Limb (tissue), 2 donors: ENCODE measurements at regions not wholly inside any gene's neighbourhood (a gene's known extent, or its start where the extent isn't known, plus 50 kb on each side); places are given as distances from the start of the nearest gene placed in this dataset.
"Not testable (repeated sequence)": the region's sequence is repeated elsewhere in the genome, so short reads cannot be mapped to it uniquely, and the experiment has no call there.

ENCODE experiments used
- DNase-seq, 2 donors: peaks; one replicate each; pipeline ENCODE4 v3.0.0-alpha.2; 2016; ENCODE audit errors: extremely low spot score in 2 of 2

DNA sequence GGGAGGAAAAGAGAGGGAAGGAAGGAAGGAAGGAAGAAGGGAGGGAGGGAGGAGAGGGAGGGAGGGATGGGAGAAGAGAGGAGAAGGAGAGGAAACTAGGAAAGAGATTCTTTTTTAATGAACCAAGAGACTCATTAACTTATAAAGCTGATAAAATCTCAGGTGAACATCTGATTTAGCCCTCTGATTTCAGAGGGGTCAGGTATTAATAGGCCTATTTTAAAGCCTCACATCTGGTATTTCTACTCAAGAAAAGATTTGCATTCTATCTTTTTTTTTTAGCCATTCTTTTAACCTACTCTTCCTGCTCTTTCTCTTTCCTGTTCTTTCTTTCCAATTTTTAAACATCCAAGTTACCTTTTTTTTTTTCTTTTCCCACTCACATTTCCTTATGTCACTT, 103.3 kb upstream of the CPEB2 start:
- DNase-seq = no peak

DNA sequence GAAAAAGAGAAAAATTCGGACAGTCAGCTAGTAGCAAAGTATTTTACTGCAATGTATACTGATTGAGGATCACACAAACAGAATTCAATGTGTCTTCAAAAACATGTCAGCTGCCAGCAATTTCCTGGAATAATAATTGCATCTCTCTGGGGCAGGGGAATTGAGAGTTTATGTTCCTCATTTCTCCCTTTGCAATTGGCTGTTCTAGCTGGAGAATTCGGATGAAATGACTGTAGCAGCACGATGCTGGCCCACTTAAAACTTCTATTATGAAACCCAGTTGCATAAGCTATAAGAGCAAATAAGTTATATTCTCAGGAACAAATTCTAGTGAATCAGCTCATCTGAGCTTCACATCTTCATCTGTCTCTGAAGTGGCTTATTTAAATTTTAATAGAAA, 99.9 kb upstream of the CPEB2 start:
- no peak for DNase-seq

DNA sequence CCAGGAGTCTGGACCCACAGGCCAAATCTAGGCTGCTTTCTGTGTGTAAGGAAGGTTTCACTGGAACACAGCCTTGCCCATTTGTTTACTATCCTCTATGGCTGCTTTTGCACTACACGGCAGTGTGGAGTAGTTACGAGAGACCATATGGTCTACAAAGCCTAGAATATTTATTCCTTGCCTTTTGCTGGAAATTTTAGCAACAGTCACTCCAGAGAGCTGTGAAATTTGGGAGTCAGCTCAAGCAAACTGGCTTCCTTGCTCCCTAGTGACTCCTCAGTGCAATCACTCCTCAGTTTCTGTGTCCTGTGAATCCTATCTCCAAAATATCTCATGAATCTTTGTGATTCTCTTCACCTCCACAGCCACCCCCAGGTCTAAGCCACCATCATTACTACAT, 99.0 kb upstream of the CPEB2 start:
- no peak for DNase-seq

DNA sequence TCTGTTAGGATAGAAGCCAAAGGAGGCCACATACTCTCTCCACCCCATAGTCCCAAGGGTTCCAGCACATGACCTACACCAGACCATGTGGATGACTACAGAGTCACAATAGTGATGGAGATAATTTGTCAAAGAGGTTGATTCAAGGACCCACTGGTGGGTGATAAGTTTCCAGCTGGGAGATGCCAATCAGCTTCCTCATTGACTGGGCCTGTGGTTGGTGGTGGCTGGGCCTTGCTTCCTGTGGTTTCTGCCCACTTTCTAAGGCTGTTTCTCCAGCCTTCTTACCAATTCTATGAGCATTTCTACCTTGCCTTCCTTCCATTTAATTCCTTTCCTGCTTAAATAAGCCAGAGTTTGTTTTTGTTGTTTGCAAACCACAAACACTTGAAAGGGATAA, 95.5 kb upstream of the CPEB2 start:
- DNase-seq = no peak

DNA sequence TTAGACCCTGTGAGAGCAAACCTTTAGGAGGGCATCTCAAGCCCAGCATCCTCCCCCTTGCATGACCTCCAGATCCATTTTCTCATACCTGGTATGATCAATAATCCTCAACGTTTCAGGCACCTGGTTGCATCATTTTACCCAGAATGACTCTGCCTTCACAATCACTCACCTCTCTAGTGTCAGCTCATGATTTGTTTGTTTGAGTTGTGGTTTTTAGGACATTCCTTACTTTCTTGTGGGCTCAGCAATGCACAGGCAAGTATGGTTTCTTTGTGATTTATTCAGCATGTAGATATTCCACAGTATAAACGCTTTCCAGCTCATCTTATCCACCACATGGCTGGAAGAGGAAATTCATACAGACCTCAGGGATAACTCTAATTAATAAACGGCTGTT, 93.6 kb upstream of the CPEB2 start:
- no peak for DNase-seq

DNA sequence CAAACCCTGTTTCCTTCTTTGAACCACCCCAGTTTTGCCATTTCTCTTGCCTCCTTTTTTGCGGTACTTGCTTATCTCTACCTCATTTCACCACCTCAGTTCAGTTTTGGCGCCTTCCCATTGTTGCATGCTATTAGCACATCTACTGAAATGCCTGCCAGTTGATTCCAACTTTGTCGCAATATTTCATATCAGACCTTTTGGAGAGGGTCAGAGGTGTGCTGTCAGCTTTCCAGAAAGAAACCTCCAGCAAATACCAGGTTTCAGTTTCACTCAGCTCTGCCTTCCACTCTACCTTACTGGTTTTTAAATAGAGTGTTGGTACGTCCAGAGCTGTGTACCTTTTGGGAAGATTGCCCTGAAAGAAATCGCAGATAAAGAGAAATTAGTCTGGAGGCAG, 91.9 kb upstream of the CPEB2 start:
- DNase-seq = no peak

DNA sequence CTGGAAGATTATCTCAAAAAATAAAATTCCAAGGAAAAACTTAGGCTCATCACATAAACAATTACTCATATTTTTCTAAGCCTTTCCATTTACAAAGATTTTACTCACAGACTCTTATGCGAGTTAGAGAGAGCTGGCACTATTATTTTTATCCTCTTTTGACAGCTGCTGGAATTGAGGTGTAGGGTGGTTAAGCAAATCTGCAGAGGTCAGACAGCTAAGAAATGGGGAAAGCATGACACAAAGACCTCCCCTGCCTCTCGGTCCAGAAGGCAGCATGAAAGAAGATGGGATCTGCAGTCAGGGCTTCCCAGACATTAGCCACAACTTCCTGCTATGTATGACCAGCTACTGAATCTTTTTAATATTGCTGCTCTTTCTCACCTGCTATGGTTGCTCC, 89.9 kb upstream of the CPEB2 start:
- no peak for DNase-seq

DNA sequence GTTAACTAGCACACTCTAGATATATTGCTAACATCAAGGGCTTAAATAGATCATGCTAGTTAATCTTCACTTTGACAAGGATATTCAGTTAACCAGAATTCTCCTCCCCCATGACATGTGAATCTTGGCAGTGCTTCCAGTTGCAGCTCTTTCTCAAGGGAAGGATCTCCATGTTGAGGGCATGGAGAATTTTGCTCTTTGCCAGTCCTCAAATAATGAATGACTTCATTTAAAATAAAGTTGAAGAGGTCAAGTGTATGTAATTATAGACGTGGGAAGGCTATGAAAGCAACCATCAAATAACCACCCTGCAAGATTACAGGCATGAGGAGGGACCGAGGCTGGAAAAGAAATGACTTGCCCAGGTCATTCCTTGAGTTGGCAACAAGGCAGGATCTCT, 87.3 kb upstream of the CPEB2 start:
- no peak for DNase-seq

DNA sequence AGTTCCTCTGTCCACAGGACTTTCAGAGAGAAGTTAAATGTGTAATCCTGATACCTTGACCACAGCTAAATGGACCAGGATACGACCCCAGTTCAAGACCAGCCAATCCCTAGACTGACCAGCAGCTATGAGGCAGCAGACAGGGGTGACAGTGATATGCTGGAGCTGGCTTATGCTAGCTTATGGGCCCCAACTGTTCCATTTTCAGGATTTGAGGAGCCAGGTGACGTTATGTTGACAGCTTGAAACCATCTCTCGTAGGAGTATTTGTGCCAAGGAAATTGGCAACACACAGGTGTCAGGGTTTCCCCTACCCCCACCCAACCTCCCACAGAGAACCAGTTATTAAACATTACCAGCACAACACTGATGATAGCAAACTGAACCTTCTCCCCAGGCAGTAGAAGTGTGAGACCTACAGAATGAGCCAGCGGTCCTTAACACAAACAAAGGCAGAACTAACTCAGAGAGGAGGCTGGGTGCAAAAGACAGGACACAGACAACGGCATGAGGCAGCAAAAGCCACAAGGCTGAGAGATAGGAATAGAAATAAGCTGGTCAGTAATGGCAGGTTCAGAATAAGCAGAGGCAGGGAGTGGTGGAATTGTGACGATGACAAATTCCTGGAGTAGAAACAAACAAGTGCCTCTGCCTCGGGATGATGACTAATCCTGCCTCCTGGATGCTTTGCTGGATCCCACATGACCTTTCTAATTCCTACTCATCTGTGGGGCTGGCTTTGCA, 85.6 kb upstream of the CPEB2 start:
- no peak for DNase-seq

DNA sequence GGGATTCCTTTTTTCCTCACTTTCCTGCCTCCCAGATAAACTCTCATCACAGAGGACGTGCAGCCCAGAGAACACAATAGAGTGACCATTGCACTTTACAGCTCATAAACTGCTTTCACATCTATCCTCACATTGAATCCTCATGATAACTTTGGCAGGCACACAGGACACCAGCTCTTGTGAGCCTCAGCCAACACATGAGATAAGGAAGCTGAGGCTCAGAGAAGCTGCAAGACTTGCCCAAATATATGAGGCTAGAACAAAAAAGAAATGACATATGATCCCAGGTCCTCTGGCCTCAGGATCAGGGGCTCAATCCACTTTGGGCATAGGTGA, 85.0 kb upstream of the CPEB2 start:
- DNase-seq = no peak

DNA sequence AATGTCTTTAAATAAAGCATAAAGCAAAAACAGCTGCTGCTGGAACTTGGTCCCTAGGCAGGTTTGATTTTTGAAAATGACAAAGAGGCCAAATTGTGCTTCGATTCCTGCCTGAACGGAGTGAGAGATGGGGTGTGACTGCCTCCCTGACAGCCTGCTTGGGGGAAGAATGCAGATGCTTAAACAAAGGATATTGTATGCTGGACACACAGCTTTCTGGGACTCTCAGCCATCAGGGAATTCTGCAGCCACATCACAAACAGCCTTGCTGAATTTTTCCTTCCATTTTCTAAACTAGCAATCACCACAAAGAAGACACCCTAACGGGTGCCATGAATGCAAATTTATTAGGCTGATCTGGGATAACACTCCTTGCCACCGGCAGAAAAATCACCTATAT, 83.9 kb upstream of the CPEB2 start:
- DNase-seq = no peak

DNA sequence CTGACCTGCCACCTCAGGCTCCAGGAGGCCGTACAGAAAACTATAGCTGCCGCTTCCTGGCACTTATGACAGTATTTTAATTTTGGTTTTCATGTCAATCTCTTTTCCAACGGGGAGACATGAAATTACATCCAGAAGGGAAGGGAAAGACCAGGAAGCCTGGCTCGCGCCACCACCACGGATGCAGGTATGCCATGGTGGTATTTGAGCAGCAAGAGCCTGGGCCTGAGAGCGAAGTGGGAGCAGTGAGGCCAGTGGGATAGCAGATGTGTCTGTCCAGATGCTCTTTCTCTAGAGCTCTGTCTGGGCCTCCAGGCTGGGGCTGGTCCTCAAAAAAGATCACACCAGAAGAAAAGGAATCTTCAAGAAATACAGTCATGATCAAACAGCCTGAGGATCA, 82.5 kb upstream of the CPEB2 start:
- no peak for DNase-seq

DNA sequence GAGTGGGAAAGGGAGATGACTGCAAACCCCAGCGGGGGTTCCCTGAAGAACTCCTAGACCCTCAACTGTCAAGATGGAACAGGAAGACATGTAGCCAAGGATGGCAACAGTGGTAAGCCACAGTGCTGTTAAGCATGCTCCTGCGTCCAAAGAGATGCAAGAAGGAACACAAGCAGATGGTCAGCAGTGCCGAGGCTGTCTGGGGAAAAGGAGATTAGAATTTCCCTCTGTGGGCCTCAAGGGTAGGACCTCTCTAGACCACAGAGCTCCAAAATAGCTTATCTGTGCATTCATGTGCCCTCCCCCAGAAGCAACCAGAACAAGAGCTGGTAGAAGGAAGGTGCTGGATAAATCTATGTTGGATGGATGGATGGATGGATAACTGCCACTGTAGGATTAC, 82.0 kb upstream of the CPEB2 start:
- no peak for DNase-seq

DNA sequence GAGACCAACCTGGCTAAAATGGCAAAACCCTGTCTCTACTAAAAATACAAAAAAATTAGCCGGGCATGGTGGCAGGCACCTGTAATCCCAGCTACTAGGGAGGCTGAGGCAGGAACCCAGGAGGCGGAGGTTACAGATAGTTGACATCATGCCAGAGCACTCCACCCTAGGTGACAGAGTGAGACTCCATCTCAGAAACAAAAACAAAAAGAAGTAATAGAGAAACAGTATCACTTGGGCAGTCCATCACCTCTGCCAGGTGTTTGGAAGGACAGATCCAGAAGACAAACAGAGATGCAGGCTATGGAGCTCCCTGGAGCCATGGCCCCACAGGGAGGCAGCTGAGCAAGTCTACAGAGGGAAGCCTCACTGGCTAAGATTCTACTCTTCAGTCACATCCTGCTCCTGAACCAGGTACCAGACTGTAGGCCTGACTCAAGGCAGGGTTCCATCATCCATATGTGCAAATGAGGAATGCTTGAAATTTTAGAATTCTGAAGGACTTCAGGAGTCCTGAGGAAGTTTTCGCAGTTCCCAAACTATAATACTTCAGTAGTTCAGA, 81.4 kb upstream of the CPEB2 start:
- no peak for DNase-seq

DNA sequence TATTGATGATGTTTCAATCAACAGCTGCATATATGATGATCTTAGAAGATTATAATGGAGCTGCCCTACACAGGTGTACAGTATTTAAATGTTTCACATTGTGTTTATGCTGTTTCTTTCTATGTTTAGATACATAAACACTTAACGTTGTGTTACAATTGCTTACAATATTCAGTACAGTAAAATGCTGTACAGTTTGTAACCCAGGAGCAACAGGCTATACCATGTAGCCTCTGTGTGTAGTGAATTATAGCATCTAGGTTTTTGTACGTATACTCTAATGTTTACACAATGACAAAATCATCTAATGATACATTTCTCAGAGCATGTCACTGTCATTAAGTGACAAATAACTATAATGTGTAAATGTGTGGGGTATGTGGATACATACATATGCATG, 80.5 kb upstream of the CPEB2 start:
- not testable (repeated sequence) for DNase-seq

DNA sequence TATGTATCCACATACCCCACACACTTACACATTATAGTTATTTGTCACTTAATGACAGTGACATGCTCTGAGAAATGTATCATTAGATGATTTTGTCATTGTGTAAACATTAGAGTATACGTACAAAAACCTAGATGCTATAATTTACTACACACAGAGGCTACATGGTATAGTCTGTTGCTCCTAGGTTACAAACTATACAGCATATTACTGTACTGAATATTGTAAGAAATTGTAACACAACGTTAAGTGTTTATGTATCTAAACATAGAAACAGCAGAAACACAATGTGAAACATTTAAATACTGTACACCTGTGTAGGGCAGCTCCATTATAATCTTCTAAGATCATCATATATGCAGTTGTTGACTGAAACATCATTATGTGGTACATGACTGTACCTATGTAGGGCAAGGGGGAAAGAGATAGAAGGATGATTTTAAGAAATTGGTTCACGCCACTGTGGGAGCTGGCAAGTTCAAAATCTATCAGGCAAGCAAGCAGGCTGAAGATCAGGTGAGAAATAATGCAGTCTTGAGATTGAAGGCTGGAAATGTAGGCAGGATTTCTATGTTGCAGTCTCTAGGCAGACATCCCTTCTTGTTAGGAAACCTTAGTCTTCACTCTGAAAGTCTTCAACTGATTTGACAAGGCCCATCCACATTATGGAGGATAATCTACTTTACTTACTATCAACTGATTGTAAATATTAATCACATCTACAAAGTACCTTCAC, 78.0 kb upstream of the CPEB2 start:
- no peak for DNase-seq

DNA sequence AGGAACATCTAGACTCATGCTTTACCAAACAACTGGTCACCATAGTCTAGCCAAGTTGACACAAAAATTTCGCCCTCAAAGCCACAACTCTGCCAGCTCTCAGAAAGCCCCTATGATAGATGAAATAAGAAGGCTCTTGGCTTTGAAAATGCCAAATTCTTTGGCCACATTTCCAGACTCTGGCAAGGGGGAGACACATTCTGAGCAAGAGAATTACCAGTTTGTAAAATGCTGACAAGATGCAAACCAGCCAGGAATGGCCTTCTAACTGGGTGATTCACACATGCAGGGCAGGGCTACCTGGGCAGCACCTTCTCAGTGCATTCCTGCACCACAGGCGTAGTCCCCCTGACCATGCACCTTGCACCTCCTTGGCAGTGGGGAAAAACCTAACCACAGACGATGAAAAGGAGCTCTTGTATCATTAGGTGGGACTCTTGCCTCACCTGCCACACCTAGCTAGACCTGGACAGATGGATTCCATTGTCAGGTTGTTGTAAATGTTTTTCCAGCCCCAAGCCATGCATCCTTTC, 77.4 kb upstream of the CPEB2 start:
- DNase-seq = no peak

DNA sequence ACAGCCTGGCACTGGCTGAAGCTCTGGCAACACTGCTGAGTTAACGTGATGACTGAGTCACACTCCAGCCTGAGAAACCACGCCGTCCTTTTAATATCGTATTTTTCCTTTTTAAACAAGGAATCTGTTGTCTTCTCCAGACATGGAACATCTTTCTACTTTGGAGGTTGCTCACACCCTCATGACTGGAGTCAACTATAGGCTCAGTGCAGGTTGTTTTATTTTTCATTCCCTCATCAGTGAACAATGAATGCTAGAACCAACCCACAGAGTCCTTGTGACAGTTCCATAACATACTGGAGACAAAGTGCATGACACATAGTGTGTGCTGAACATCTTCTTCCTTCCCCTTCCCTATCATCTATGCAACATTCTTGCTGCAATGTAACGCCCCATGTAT, 76.8 kb upstream of the CPEB2 start:
- no peak for DNase-seq

DNA sequence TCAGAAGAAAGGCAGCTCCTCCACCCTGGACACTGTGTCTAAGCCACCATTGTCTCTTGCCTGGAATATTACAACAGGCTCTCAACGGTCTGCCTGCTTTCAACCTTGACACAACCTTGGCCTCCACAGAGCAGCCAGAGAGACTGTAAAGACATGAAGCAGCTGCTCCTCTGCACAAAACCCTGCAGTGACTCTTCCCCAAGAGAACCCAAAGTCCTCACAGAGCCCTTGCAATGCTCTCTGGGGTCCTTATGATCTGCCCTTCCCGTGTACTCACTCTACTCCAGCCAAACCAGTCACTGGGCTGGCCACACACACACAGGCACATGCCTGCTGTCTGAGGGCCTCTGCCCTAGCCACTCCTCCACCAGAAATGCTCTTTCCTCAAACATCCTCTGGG, 75.9 kb upstream of the CPEB2 start:
- DNase-seq = no peak

DNA sequence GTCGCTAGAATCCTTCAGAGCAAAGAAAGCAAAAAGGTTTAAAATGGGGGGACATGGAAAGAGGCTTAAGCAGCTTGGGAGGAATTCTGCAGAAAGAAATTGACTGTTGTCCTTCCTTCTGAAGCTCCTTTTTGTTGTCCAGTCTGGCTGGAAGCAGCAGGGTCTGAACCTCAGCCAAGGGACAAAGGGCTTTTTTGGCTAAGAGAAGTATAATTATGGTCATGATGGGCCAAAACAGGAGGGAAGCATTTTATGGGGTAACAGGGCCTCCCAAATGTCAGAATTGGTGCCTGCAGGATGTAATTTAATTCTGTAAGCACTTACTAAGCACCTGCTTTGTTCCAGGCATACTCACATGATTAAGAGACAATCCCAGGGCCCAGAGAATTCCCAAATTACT, 74.2 kb upstream of the CPEB2 start:
- no peak for DNase-seq

DNA sequence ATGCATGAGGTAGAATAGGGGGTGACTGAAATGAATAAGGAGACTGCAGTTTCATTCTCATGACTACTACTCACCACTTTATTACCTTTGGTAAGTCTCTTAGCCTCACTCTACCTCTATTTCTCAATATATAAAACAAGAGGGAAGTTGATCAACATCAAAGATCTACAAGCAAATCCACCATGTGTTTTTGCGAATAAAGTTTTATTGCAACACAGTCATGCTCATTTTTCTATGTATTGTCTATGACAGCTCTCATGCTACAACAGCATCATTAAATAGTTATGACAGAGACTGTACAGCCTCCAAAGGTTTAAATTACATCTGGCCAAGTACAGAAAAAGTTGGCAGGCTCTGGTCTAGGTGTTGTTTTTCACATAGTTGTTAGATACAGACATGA, 72.6 kb upstream of the CPEB2 start:
- DNase-seq = no peak

DNA sequence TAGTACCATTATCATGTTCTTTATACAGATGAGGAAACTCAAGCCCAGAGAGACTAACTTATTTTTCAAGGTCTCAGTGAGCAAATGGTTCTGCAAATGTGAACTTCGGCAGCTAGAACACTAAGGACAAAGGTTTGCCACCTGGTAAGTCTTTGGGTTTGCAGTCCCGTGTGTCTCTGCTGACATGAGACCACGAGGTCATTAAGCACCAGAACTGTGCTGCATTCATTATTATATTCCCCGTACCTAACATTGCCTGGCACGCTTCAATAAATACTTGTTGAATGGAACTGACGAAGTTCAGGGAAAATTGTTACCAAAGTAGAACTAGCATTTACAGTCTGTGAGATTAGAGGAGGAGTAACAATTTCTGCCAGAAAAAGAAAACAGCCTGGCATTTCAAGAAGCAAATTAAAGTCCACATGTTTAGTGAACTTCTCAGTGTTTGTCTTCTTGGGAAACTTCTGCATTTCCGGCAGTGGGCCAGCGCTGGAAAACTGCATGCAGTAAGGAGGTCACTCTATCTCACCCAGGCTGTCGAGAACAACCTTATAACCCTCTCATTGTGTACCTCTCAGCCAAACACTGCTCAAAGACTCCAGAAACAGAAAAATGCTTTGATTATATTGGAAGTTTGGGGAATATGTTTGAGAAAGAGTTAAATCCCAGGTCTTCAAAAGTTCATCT, 67.4 kb upstream of the CPEB2 start:
- DNase-seq = no peak
